Hepatocyte (in vitro differentiated cells): ENCODE measurements at regions not wholly inside any gene's neighbourhood (a gene's known extent, or its start where the extent isn't known, plus 50 kb on each side); places are given as distances from the start of the nearest gene placed in this dataset.

ENCODE experiments used
- CTCF ChIP-seq: fragments of 200-600 bp; sonication (generic); IDR thresholded peaks from 2 replicates; pipeline ENCODE4 v1.5.1; 2016; ENCODE audit warnings: antibody characterized with exemption, mild to moderate bottlenecking; ENCODE audit not compliant: poor library complexity
- EZH2 ChIP-seq: fragments of 200-600 bp; sonication (generic); IDR thresholded peaks from 2 replicates; pipeline ENCODE4 v1.6.1; 2016; ENCODE audit warnings: antibody characterized with exemption, mild to moderate bottlenecking, borderline replicate concordance
- EZH2phosphoT487 ChIP-seq: fragments of 200-600 bp; sonication (generic); IDR thresholded peaks from one replicate; pipeline ENCODE4 v1.6.1; 2018; ENCODE audit warnings: antibody characterized with exemption, mild to moderate bottlenecking, low read depth, moderate library complexity; ENCODE audit not compliant: unreplicated experiment, severe bottlenecking

DNA sequence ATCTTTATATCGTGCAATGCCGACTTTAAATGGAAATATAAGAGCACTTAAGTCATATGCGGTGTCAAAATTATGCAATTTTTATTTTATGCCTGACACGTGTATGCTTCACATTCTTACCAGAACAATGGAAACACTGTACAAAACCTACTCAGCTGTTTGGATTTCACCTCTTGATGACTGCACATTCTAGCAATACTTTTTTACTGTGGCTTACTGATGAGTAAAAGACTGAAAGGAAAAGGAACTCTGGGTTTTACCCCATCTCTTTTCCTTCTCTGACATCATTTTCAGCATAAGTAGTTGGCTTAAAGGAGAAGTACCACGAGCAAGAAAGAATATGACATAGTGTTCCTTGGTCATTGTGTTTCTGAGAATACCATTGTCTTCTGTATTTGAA, 142.8 kb downstream of the POLR2M start:
- TF ChIP-seq CTCF (no peak), EZH2 (no peak), EZH2phosphoT487 (no peak)
